CD4-positive, alpha-beta T cell (primary cell): ENCODE measurements at regions not wholly inside any gene's neighbourhood (a gene's known extent, or its start where the extent isn't known, plus 50 kb on each side); places are given as distances from the start of the nearest gene placed in this dataset.

Experiments used
- ATAC-seq: fragments of 200-7000 bp; cut with Tn5 transposase; one replicate; pipeline ENCODE4 v1.10.0; 2022; ENCODE audit warnings: mild to moderate bottlenecking; ENCODE audit not compliant: poor library complexity
- CTCF ChIA-PET: fragments of 350-600 bp; sonication (Branson Sonifier 250); formaldehyde crosslinking; loops from one replicate; lab custom pipeline; 2021; ENCODE audit warnings: antibody characterized with exemption, inconsistent platforms; lab: Charles Lee
- POLR2A ChIA-PET: fragments of 350-600 bp; sonication (Branson Sonifier 250); formaldehyde crosslinking; loops from one replicate; lab custom pipeline; 2021; ENCODE audit warnings: antibody characterized with exemption, inconsistent platforms; lab: Charles Lee
- DNase-seq, 14 experiments: peaks; one replicate each; pipeline ENCODE4 v3.0.0-alpha.2; 2013 to 2020; ENCODE audit warnings: mixed read lengths in 2 of 14
- H3K27ac ChIP-seq, 2 donors: one replicate each; pipeline versions ENCODE4 v1.5.1 to v1.7.0; 2013; ENCODE audit warnings: low read length in 2 of 2, low read depth in 1 of 2, mild to moderate bottlenecking in 1 of 2
- H3K27me3 ChIP-seq, 2 experiments: 1 replicate in 1 of 2; 2 replicates in 1 of 2; pipeline versions ENCODE4 v1.6.1 to v1.7.0; 2013; ENCODE audit warnings: low read length in 2 of 2, control low read depth in 1 of 2, mild to moderate bottlenecking in 1 of 2, moderate library complexity in 1 of 2; ENCODE audit not compliant: insufficient read depth in 2 of 2, control insufficient read depth in 1 of 2
- H3K36me3 ChIP-seq: one replicate; pipeline ENCODE4 v1.6.1; 2013; ENCODE audit warnings: low read length, control low read depth; ENCODE audit not compliant: insufficient read depth
- H3K4me1 ChIP-seq: one replicate; pipeline ENCODE4 v1.6.1; 2013; ENCODE audit warnings: low read length, control low read depth; ENCODE audit not compliant: insufficient read depth
- H3K4me3 ChIP-seq: one replicate; pipeline ENCODE4 v1.5.1; 2013; ENCODE audit warnings: mild to moderate bottlenecking, low read length, moderate library complexity
- H3K9me3 ChIP-seq, 2 experiments: 1 replicate in 1 of 2; 2 replicates in 1 of 2; pipeline versions ENCODE4 v1.6.1 to v1.7.0; 2013; ENCODE audit warnings: low read length in 2 of 2, mild to moderate bottlenecking in 2 of 2, control low read depth in 1 of 2, moderate library complexity in 1 of 2; ENCODE audit not compliant: control insufficient read depth in 1 of 2, insufficient read depth in 1 of 2
- H3K27ac Mint-ChIP-seq: one replicate; pipeline ENCODE4 v1.8.0; 2020; ENCODE audit warnings: mixed read lengths
- H3K27me3 Mint-ChIP-seq: one replicate; pipeline ENCODE4 v1.8.0; 2021; ENCODE audit warnings: mixed read lengths
- H3K36me3 Mint-ChIP-seq: one replicate; pipeline ENCODE4 v1.8.0; 2021; ENCODE audit warnings: low read depth, mixed read lengths
- H3K4me1 Mint-ChIP-seq: one replicate; pipeline ENCODE4 v1.8.0; 2021; ENCODE audit warnings: low read depth, mixed read lengths
- H3K4me3 Mint-ChIP-seq: one replicate; pipeline ENCODE4 v1.8.0; 2020; ENCODE audit warnings: mild to moderate bottlenecking, mixed read lengths
- H3K9me3 Mint-ChIP-seq: one replicate; pipeline ENCODE4 v1.8.0; 2020; ENCODE audit warnings: mixed read lengths
- intact Hi-C, 2 experiments: fragments of 100-400 bp; cut with DNase I in 1 of 2; cut with micrococcal nuclease in 1 of 2; formaldehyde crosslinking; loops; one replicate each; pipeline versions ENCODE4 v1.15.1 to v1.9.0; 2023 to 2025; cut with DNase I, micrococcal nuclease
- TF ChIP-seq, protein P1 (sequence below): fragments of 200-600 bp; IDR thresholded peaks from one replicate; pipeline ENCODE4 v1.8.0; 2022; ENCODE audit warnings: antibody characterized with exemption, mild to moderate bottlenecking

GRCh38 chr3:6132684-6133432, 728.1 kb upstream of the GRM7 start:
- H3K36me3 ChIP-seq = no peaks in the 10 kb centered on the region
- ATAC-seq (no peak), DNase-seq (no peak)
- H3K27me3 Mint-ChIP-seq = no peaks in the 10 kb centered on the region
- ChIA-PET POLR2A (no interaction called here), CTCF (no interaction called here)
- intact Hi-C loops = no loop called here
- H3K4me1 Mint-ChIP-seq = no peaks in the 10 kb centered on the region
- H3K27ac ChIP-seq = no peak overlapping the region
- peaks cover 19% of the 10 kb centered on the region for H3K9me3 Mint-ChIP-seq
- TF ChIP-seq, protein P1, sequence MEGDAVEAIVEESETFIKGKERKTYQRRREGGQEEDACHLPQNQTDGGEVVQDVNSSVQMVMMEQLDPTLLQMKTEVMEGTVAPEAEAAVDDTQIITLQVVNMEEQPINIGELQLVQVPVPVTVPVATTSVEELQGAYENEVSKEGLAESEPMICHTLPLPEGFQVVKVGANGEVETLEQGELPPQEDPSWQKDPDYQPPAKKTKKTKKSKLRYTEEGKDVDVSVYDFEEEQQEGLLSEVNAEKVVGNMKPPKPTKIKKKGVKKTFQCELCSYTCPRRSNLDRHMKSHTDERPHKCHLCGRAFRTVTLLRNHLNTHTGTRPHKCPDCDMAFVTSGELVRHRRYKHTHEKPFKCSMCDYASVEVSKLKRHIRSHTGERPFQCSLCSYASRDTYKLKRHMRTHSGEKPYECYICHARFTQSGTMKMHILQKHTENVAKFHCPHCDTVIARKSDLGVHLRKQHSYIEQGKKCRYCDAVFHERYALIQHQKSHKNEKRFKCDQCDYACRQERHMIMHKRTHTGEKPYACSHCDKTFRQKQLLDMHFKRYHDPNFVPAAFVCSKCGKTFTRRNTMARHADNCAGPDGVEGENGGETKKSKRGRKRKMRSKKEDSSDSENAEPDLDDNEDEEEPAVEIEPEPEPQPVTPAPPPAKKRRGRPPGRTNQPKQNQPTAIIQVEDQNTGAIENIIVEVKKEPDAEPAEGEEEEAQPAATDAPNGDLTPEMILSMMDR = no peak
- H3K27me3 ChIP-seq = no peaks in the 10 kb centered on the region
- no peaks in the 10 kb centered on the region for H3K4me1 ChIP-seq
- no peak overlapping the region for H3K4me3 ChIP-seq
- H3K36me3 Mint-ChIP-seq = no peaks in the 10 kb centered on the region
- H3K9me3 ChIP-seq = peaks cover 0 to 6% of the 10 kb centered on the region in 2 experiments
- H3K4me3 Mint-ChIP-seq = no peak overlapping the region
- H3K27ac Mint-ChIP-seq = no peak overlapping the region

DNA sequence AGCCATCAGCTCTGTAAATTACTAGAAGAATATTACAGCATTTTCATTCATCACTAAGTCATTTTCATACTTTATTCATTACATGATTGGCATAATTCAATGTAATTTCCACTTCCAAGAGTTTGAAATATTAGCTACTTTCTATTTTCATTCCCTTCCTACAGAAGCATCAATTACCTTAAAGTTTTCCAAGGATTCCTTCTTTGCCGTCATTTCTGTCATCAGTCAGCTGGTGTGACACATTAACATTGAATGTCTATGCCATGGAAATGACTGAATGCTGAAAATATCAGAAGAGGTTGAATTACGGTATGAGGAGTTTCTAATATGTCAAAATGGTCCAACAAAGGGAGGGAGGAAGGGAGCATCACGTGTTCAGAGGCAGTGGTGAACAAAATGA, 718.2 kb upstream of the GRM7 start:
- TF ChIP-seq, protein P1 = no peak
- peaks cover 15% of the 10 kb centered on the region for H3K9me3 Mint-ChIP-seq
- no peak overlapping the region for H3K4me3 ChIP-seq
- DNase-seq (no peak), ATAC-seq (no peak)
- H3K27me3 ChIP-seq = no peaks in the 10 kb centered on the region
- ChIA-PET CTCF (no interaction called here), POLR2A (no interaction called here)
- no peak overlapping the region for H3K27ac Mint-ChIP-seq
- H3K4me1 Mint-ChIP-seq = no peaks in the 10 kb centered on the region
- no peaks in the 10 kb centered on the region for H3K36me3 Mint-ChIP-seq
- no peaks in the 10 kb centered on the region for H3K4me1 ChIP-seq
- no peaks in the 10 kb centered on the region for H3K27me3 Mint-ChIP-seq
- no peak overlapping the region for H3K4me3 Mint-ChIP-seq
- H3K36me3 ChIP-seq = no peaks in the 10 kb centered on the region
- H3K27ac ChIP-seq = no peak overlapping the region
- H3K9me3 ChIP-seq = no peaks in the 10 kb centered on the region
- intact Hi-C loops = no loop called here

DNA sequence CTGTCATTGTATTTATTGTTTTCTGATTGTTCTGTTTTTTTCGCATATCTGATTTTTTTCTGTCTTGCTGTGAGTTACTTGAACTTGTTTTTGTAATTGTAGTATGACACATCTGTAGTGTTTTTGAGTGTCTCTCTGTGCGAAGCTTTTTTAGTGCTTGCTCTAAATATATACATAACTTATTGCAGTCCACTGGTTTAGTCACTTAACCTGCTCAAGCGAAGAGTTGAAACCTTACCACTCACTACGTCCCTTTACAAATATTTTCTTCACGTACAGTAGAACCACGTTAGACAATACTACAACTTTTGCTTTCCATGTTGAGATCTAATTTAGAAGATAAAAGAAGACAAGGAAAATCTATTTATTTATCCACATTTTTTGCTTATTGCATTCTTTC, 713.0 kb upstream of the GRM7 start:
- Histone ChIP-seq H3K4me1 (no peaks in the 10 kb centered on the region), H3K27ac (no peak overlapping the region), H3K4me3 (no peak overlapping the region), H3K9me3 (no peaks in the 10 kb centered on the region), H3K36me3 (no peaks in the 10 kb centered on the region), H3K27me3 (no peaks in the 10 kb centered on the region)
- ChIA-PET CTCF (no interaction called here), POLR2A (no interaction called here)
- H3K27me3 Mint-ChIP-seq = no peaks in the 10 kb centered on the region
- TF ChIP-seq, protein P1 = no peak
- H3K9me3 Mint-ChIP-seq = peaks cover 8% of the 10 kb centered on the region
- DNase-seq = no peak
- no peak for ATAC-seq
- no peak overlapping the region for H3K27ac Mint-ChIP-seq
- H3K4me3 Mint-ChIP-seq = no peak overlapping the region
- intact Hi-C loops = no loop called here
- no peaks in the 10 kb centered on the region for H3K36me3 Mint-ChIP-seq
- no peaks in the 10 kb centered on the region for H3K4me1 Mint-ChIP-seq
